K562 (cell line): ENCODE measurements at regions not wholly inside any gene's neighbourhood (a gene's known extent, or its start where the extent isn't known, plus 50 kb on each side); places are given as distances from the start of the nearest gene placed in this dataset.

ENCODE experiments used
- ATAC-seq: fragments of 200-7000 bp; cut with Tn5 transposase; 3 replicates; pipeline ENCODE4 v1.9.1; 2020; ENCODE audit warnings: moderate library complexity
- BruUV-seq: library from RNA; stranded (reverse); fragments of 400-500 nt; replicated peaks from 2 replicates; lab custom pipeline; 2021; lab: Mats Ljungman, UMichigan
- CTCF ChIA-PET: fragments of 300-600 bp; formaldehyde crosslinking; extraction: SDS; loops from one replicate; lab custom pipeline; 2021; ENCODE audit warnings: low intra/inter-chr PET ratio; lab: Yijun Ruan, JAX
- POLR2A ChIA-PET: fragments of 300-600, 350-650 bp; sonication (Branson Sonifier 250); formaldehyde crosslinking; extraction: SDS; loops from one replicate; lab custom pipeline; 2021; ENCODE audit warnings: antibody characterized with exemption, inconsistent platforms; lab: Yijun Ruan, JAX
- DNase-seq, 4 experiments: peaks; one replicate each; pipeline versions ENCODE4 v3.0.0 to v3.0.0-alpha.2; 2011 to 2018; ENCODE audit warnings: low spot score in 3 of 4, mixed read lengths in 3 of 4; ENCODE audit errors: extremely low read depth in 1 of 4
- FAIRE-seq: peaks from 2 replicates; lab custom pipeline; 2011; peaks lifted over from hg19 to GRCh38; lab: Jason Lieb, UNC
- H2AFZ ChIP-seq: 2 replicates; pipeline ENCODE4 v1.6.0; 2011; ENCODE audit warnings: low read depth, low read length, control low read depth, inconsistent platforms
- H3K27ac ChIP-seq: fragments of 200-600 bp; 3 replicates; pipeline ENCODE4 v1.8.0; 2011; ENCODE audit warnings: low read depth, mild to moderate bottlenecking, control low read depth, inconsistent platforms, low read length, moderate library complexity, mixed read lengths; ENCODE audit errors: extremely low read depth
- H3K27me3 ChIP-seq, 2 experiments: fragments of 300-600 bp in 1 of 2; 2 replicates in 1 of 2; 3 replicates in 1 of 2; pipeline versions ENCODE4 v1.6.0 to v1.8.0; 2011; ENCODE audit warnings: inconsistent platforms in 2 of 2, low read length in 2 of 2, mild to moderate bottlenecking in 1 of 2, mixed read lengths in 1 of 2, moderate library complexity in 1 of 2; ENCODE audit not compliant: control insufficient read depth in 2 of 2, insufficient read depth in 2 of 2
- H3K36me3 ChIP-seq: fragments of 300-600 bp; 3 replicates; pipeline ENCODE4 v1.8.0; 2011; ENCODE audit warnings: mild to moderate bottlenecking, low read length, inconsistent platforms; ENCODE audit not compliant: control insufficient read depth, insufficient read depth
- H3K4me1 ChIP-seq, 2 experiments: fragments of 200-600 bp in 1 of 2; replicated peaks in 1 of 2; 2 replicates in 1 of 2; 3 replicates in 1 of 2; pipeline versions ENCODE4 v1.5.1 to v1.8.0; 2011; ENCODE audit warnings: inconsistent platforms in 2 of 2, low read length in 2 of 2, mild to moderate bottlenecking in 1 of 2, mixed read lengths in 1 of 2, moderate library complexity in 1 of 2; ENCODE audit not compliant: control insufficient read depth in 2 of 2, insufficient read depth in 2 of 2
- H3K4me2 ChIP-seq: 2 replicates; pipeline ENCODE4 v1.6.1; 2011; ENCODE audit warnings: low read length, control low read depth, inconsistent platforms, mixed read lengths; ENCODE audit not compliant: insufficient read depth
- H3K4me3 ChIP-seq: fragments of 200-600 bp; sonication (generic), shearing (Covaris generic); 2 replicates; pipeline ENCODE4 v1.5.1; 2016; ENCODE audit warnings: control low read depth, inconsistent platforms
- H3K79me2 ChIP-seq: fragments of 200-600 bp; 3 replicates; pipeline ENCODE4 v1.8.0; 2011; ENCODE audit warnings: low read length, inconsistent platforms; ENCODE audit not compliant: control insufficient read depth, insufficient read depth
- H3K9ac ChIP-seq, 2 experiments: 2 replicates each; pipeline versions ENCODE4 v1.6.0 to v1.6.1; 2011; ENCODE audit warnings: low read depth in 2 of 2, low read length in 2 of 2, control low read depth in 1 of 2, inconsistent platforms in 1 of 2, mild to moderate bottlenecking in 1 of 2, mixed read lengths in 1 of 2; ENCODE audit not compliant: insufficient read depth in 1 of 2
- H3K9me1 ChIP-seq: one replicate; pipeline ENCODE4 v1.6.0; 2011; ENCODE audit warnings: inconsistent platforms, mild to moderate bottlenecking, low read length, moderate library complexity; ENCODE audit not compliant: control insufficient read depth, insufficient read depth
- H3K9me3 ChIP-seq: replicated peaks from 2 replicates; pipeline ENCODE4 v1.5.1; 2011; ENCODE audit warnings: low read depth, low read length, inconsistent platforms; ENCODE audit not compliant: control insufficient read depth, insufficient read depth
- H4K20me1 ChIP-seq: replicated peaks from 2 replicates; pipeline ENCODE4 v1.6.1; 2011; ENCODE audit warnings: low read length, inconsistent platforms, mixed read lengths; ENCODE audit not compliant: control insufficient read depth, insufficient read depth
- BRD4 ChIP-seq: fragments of 200-600 bp; sonication (generic); IDR thresholded peaks from 2 replicates; pipeline ENCODE4 v1.6.1; 2017; ENCODE audit warnings: inconsistent platforms
- CHD4 ChIP-seq: fragments of 200-600 bp; sonication (generic); IDR thresholded peaks from 3 replicates; pipeline ENCODE4 v1.6.1; 2012; ENCODE audit warnings: low read depth, mild to moderate bottlenecking, mixed read lengths, low read length, inconsistent platforms; ENCODE audit not compliant: insufficient read depth, insufficient replicate concordance, poor library complexity, severe bottlenecking
- CSDE1 ChIP-seq, 2 experiments: fragments of 450-650 bp; IDR thresholded peaks; 2 replicates each; pipeline ENCODE4 v1.6.1; 2016; ENCODE audit warnings: mild to moderate bottlenecking in 1 of 2
- GATAD2A ChIP-seq: fragments of 450-650 bp; IDR thresholded peaks from 2 replicates; pipeline ENCODE4 v1.6.1; 2017
- HINFP ChIP-seq: fragments of 450-650 bp; conservative IDR thresholded peaks from 2 replicates; pipeline ENCODE4 v1.6.1; 2016; ENCODE audit warnings: missing genetic modification characterization, low read depth, mild to moderate bottlenecking, control low read depth, missing compliant biosample characterization
- MEF2A ChIP-seq: IDR thresholded peaks from 2 replicates; pipeline ENCODE4 v1.6.1; 2011; ENCODE audit warnings: low read depth, mild to moderate bottlenecking, low read length, moderate library complexity; ENCODE audit not compliant: control insufficient read depth
- NCOR1 ChIP-seq: fragments of 450-650 bp; IDR thresholded peaks from 2 replicates; pipeline ENCODE4 v1.6.1; 2016; ENCODE audit warnings: mild to moderate bottlenecking, moderate library complexity
- RERE ChIP-seq: sonication (generic); formaldehyde crosslinking; IDR thresholded peaks from 2 replicates; pipeline ENCODE4 v1.8.0; 2023; ENCODE audit warnings: missing genetic modification reagents, mild to moderate bottlenecking, borderline replicate concordance
- YBX1 ChIP-seq: fragments of 450-650 bp; IDR thresholded peaks from 2 replicates; pipeline ENCODE4 v1.7.1; 2016; ENCODE audit warnings: mild to moderate bottlenecking
- ZBTB8A ChIP-seq: fragments of 450-650 bp; IDR thresholded peaks from 2 replicates; pipeline ENCODE4 v1.6.1; 2018; ENCODE audit warnings: mild to moderate bottlenecking, moderate library complexity; ENCODE audit not compliant: partially characterized antibody
- ZNF12 ChIP-seq: sonication (generic); formaldehyde crosslinking; IDR thresholded peaks from 2 replicates; pipeline ENCODE4 v1.4.0; 2020; ENCODE audit warnings: mild to moderate bottlenecking, missing genetic modification reagents
- ZNF212 ChIP-seq: fragments of 450-650 bp; formaldehyde crosslinking; IDR thresholded peaks from 2 replicates; pipeline ENCODE4 v1.4.0; 2020; ENCODE audit warnings: mild to moderate bottlenecking
- ZNF311 ChIP-seq: fragments of 250-450 bp; sonication (Bioruptor Pico); IDR thresholded peaks from 2 replicates; pipeline ENCODE4 v1.4.0; 2020; ENCODE audit warnings: mild to moderate bottlenecking, moderate library complexity
- ZNF444 ChIP-seq: fragments of 250-450 bp; sonication (Bioruptor Pico); IDR thresholded peaks from 2 replicates; pipeline ENCODE4 v1.4.0; 2020; ENCODE audit warnings: mild to moderate bottlenecking, moderate library complexity
- WGBS: fragments of 100-300 bp; shearing (Covaris generic); methylation state at CpG from one replicate; pipeline ENCODE4 v1.1.6; 2016; ENCODE audit warnings: low coverage, mixed read lengths; ENCODE audit not compliant: insufficient coverage; ENCODE audit errors: missing lambda C conversion rate; 5-methylcytosine and 5-hydroxymethylcytosine counted together
- in situ Hi-C: fragments of 300-500 bp; cut with MboI; formaldehyde crosslinking; loops from 4 replicates; pipeline ENCODE4 v1.15.0; 2018; ENCODE audit warnings: inconsistent platforms, mixed read lengths
- intact Hi-C: fragments of 100-400 bp; cut with micrococcal nuclease; formaldehyde crosslinking; loops from 2 replicates; pipeline ENCODE4 v1.14.2; 2022
- TF ChIP-seq, protein P1 (sequence below): IDR thresholded peaks from 2 replicates; pipeline ENCODE4 v1.6.1; 2011; ENCODE audit not compliant: insufficient read length; ENCODE audit errors: extremely low read depth

DNA sequence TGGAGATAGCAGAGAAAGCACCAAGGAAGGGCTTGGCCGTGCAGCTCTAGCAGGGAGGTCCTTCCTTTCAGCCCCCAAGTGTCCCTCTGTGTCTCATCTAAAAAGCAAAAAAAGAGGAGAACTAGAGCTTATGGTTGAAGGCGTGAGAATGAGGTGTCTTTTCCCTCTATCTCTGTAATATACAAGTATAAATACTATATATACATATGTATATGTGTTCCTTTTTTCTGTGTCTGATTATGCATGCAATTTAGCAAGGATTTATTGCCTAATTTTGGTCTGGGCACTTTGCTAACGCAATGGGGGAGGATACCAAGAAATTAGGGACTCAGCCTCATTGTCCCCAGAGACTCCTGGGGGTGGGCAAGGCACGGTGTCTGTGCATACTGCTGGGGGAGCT lies 90.2 kb upstream of the CCL2 start:
- Histone ChIP-seq H3K9ac (no peak overlapping the region), H3K4me2 (no peak overlapping the region), H3K4me3 (no peak overlapping the region), H3K4me1 (no peaks in the 10 kb centered on the region), H2AFZ (no peak overlapping the region), H3K79me2 (no peaks in the 10 kb centered on the region), H3K27me3 (peaks cover 0 to 4% of the 10 kb centered on the region in 2 experiments; a peak in 1 of 5 replicates), H3K9me1 (no peaks in the 10 kb centered on the region), H3K9me3 (no peaks in the 10 kb centered on the region), H3K36me3 (no peaks in the 10 kb centered on the region), H3K27ac (no peak overlapping the region), H4K20me1 (no peaks in the 10 kb centered on the region)
- FAIRE-seq (no peak), DNase-seq (no peak), ATAC-seq (no peak)
- CTCF ChIA-PET = no interaction called here
- WGBS = 2% methylated on average over 4 of the region's 4 CpGs
- POLR2A ChIA-PET = interaction anchor here (0.6 kb wide), 1 partner anchor 198 kb away, joined by 3 read pairs; no protein-coding TSS in a partner anchor
- in situ Hi-C loops (no loop called here), intact Hi-C loops (no loop called here)
- no TSS peak for BruUV-seq
- no peak for TF ChIP-seq ZNF12
- TF ChIP-seq YBX1 = no peak
- no peak for TF ChIP-seq ZNF311 (CRISPR knock-in tag)
- TF ChIP-seq RERE (CRISPR knock-in tag) = no peak
- no peak for TF ChIP-seq NCOR1
- no peak for TF ChIP-seq CHD4
- no peak for TF ChIP-seq ZBTB8A
- no peak for TF ChIP-seq BRD4
- no peak for TF ChIP-seq ZNF212 (CRISPR knock-in tag)
- no peak for TF ChIP-seq HINFP (tag)
- TF ChIP-seq MEF2A = no peak
- no peak for TF ChIP-seq GATAD2A
- TF ChIP-seq ZNF444 (CRISPR knock-in tag) = no peak
- TF ChIP-seq, protein P1, sequence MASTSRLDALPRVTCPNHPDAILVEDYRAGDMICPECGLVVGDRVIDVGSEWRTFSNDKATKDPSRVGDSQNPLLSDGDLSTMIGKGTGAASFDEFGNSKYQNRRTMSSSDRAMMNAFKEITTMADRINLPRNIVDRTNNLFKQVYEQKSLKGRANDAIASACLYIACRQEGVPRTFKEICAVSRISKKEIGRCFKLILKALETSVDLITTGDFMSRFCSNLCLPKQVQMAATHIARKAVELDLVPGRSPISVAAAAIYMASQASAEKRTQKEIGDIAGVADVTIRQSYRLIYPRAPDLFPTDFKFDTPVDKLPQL = no peak
- no peak for TF ChIP-seq CSDE1 (IDR thresholded peaks at IDR 0.05)
